ENCODE measurements at regions not wholly inside any gene's neighbourhood (a gene's known extent, or its start where the extent isn't known, plus 50 kb on each side); places are given as distances from the start of the nearest gene placed in this dataset.

GRCh38 chr3:120503727-120504616 is 53.2 kb upstream of the FSTL1 start:
- no peak for DNase-seq (ENCODE audit: low read depth)
- Histone ChIP-seq H3K27me3 (replicated peaks; ENCODE audit: control insufficient read depth, insufficient read depth, low read length) (no peaks in the 10 kb centered on the region), H3K9me3 (ENCODE audit: control insufficient read depth, low read length) (no peaks in the 10 kb centered on the region), H3K4me3 (ENCODE audit: low read length) (no peak overlapping the region), H3K36me3 (ENCODE audit: control insufficient read depth, insufficient read depth, low read length, severe bottlenecking) (no peaks in the 10 kb centered on the region), H3K4me1 (ENCODE audit: control insufficient read depth, insufficient read depth, low read length) (peaks cover 33% of the 10 kb centered on the region), H3K9ac (ENCODE audit: low read length) (no peak overlapping the region)

GRCh38 chr3:120502116-120502515 is 51.3 kb upstream of the FSTL1 start:
- no peaks in the 10 kb centered on the region for H3K27me3 ChIP-seq (replicated peaks; ENCODE audit: control insufficient read depth, insufficient read depth, low read length)

More at GRCh38 chr3:120502116-120502515, 51.3 kb upstream of the FSTL1 start:
- peaks cover 47% of the 10 kb centered on the region for H3K4me1 ChIP-seq (ENCODE audit: control insufficient read depth, insufficient read depth, low read length)
- H3K9me3 ChIP-seq (ENCODE audit: control insufficient read depth, low read length) = no peaks in the 10 kb centered on the region
- no peak overlapping the region for H3K4me3 ChIP-seq (ENCODE audit: low read length)
- no peak for DNase-seq (ENCODE audit: low read depth)
- no peaks in the 10 kb centered on the region for H3K36me3 ChIP-seq (ENCODE audit: control insufficient read depth, insufficient read depth, low read length, severe bottlenecking)
- H3K9ac ChIP-seq (ENCODE audit: low read length) = no peak overlapping the region
